SK-N-MC (cell line): ENCODE measurements at regions not wholly inside any gene's neighbourhood (a gene's known extent, or its start where the extent isn't known, plus 50 kb on each side); places are given as distances from the start of the nearest gene placed in this dataset.

Experiments used
- EZH2 ChIP-seq: fragments of 200-600 bp; sonication (generic); IDR thresholded peaks from one replicate; pipeline ENCODE4 v1.6.1; 2017; ENCODE audit warnings: antibody characterized with exemption
- FOXP2 ChIP-seq: optimal IDR thresholded peaks from 2 replicates; pipeline ENCODE3; 2011; ENCODE audit warnings: mild to moderate bottlenecking, moderate library complexity; ENCODE audit not compliant: insufficient read depth; ENCODE audit errors: extremely low read length, control extremely low read depth
- POLR2AphosphoS5 ChIP-seq: IDR thresholded peaks from 2 replicates; pipeline ENCODE4 v1.6.1; 2012; ENCODE audit warnings: mild to moderate bottlenecking, low read depth, low read length, borderline replicate concordance

DNA sequence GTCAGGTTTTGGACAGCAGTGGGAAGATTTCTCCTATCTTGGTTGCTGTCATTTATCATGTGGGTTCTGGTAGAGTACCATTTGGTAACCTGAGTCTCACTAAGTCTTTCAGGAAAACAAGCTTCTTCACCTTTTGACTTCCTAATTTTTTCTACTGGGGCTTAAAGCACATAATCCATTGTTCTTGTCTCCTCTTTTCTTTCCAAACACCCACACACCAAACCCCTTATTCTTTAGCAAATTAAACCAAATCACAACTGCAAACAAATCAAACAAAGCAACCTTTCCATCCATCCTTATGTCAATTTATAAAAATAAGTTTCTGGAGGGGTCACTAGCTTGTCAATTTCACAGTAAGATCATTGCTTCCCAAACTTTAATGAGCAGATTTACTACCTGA is 84.1 kb downstream of the ATP23 start:
- TF ChIP-seq EZH2 (no peak), POLR2AphosphoS5 (no peak), FOXP2 (no peak)
